Keratinocyte (primary cell): ENCODE measurements at regions not wholly inside any gene's neighbourhood (a gene's known extent, or its start where the extent isn't known, plus 50 kb on each side); places are given as distances from the start of the nearest gene placed in this dataset.

Experiments
- DNase-seq: peaks from one replicate; pipeline ENCODE4 v3.0.0-alpha.2; 2011; ENCODE audit warnings: low read depth, missing footprints, low spot score
- FAIRE-seq: peaks from 2 replicates; lab custom pipeline; 2011; peaks lifted over from hg19 to GRCh38; lab: Jason Lieb, UNC
- H2AFZ ChIP-seq: 2 replicates; pipeline ENCODE4 v1.6.0; 2012; ENCODE audit warnings: low read length, control low read depth, inconsistent platforms; ENCODE audit not compliant: control insufficient read depth
- H3K27ac ChIP-seq: 2 replicates; pipeline ENCODE4 v1.5.1; 2011; ENCODE audit warnings: low read length; ENCODE audit not compliant: control insufficient read depth, insufficient read depth
- H3K27me3 ChIP-seq: 3 replicates; pipeline ENCODE4 v1.6.0; 2011; ENCODE audit warnings: low read length; ENCODE audit not compliant: control insufficient read depth, insufficient read depth; ENCODE audit errors: extremely low read depth
- H3K36me3 ChIP-seq, 2 experiments: 2 replicates in 1 of 2; 3 replicates in 1 of 2; pipeline ENCODE4 v1.5.1; 2011; ENCODE audit warnings: low read length in 2 of 2, mild to moderate bottlenecking in 1 of 2; ENCODE audit not compliant: control insufficient read depth in 2 of 2, insufficient read depth in 2 of 2; ENCODE audit errors: extremely low read depth in 1 of 2
- H3K4me1 ChIP-seq: 3 replicates; pipeline ENCODE4 v1.5.1; 2011; ENCODE audit warnings: low read length; ENCODE audit not compliant: control insufficient read depth, insufficient read depth; ENCODE audit errors: extremely low read depth
- H3K4me2 ChIP-seq: 3 replicates; pipeline ENCODE4 v1.6.0; 2011; ENCODE audit warnings: low read depth, low read length; ENCODE audit not compliant: control insufficient read depth, insufficient read depth; ENCODE audit errors: extremely low read depth
- H3K4me3 ChIP-seq, 3 experiments: fragments of 200-600 bp in 1 of 3; sonication (generic) in 1 of 3; 2 replicates in 2 of 3; 3 replicates in 1 of 3; pipeline ENCODE4 v1.5.1; 2011 to 2016; ENCODE audit warnings: low read length in 3 of 3, mild to moderate bottlenecking in 3 of 3, control low read depth in 2 of 3, inconsistent platforms in 1 of 3, low read depth in 1 of 3, mixed read lengths in 1 of 3, mixed run types in 1 of 3, moderate library complexity in 1 of 3; ENCODE audit not compliant: control insufficient read depth in 2 of 3, insufficient read depth in 2 of 3; ENCODE audit errors: extremely low read depth in 1 of 3
- H3K79me2 ChIP-seq: 2 replicates; pipeline ENCODE4 v1.6.0; 2012; ENCODE audit warnings: low read length; ENCODE audit not compliant: control insufficient read depth, insufficient read depth
- H3K9ac ChIP-seq: 3 replicates; pipeline ENCODE4 v1.6.0; 2011; ENCODE audit warnings: low read length; ENCODE audit not compliant: control insufficient read depth, insufficient read depth; ENCODE audit errors: extremely low read depth
- H3K9me1 ChIP-seq: 3 replicates; pipeline ENCODE4 v1.6.0; 2011; ENCODE audit warnings: low read length; ENCODE audit not compliant: control insufficient read depth, insufficient read depth; ENCODE audit errors: extremely low read depth
- H3K9me3 ChIP-seq: 2 replicates; pipeline ENCODE4 v1.5.1; 2012; ENCODE audit warnings: low read depth, low read length; ENCODE audit not compliant: control insufficient read depth
- H4K20me1 ChIP-seq: 3 replicates; pipeline ENCODE4 v1.6.0; 2011; ENCODE audit warnings: low read length; ENCODE audit not compliant: control insufficient read depth, insufficient read depth; ENCODE audit errors: extremely low read depth
- EZH2 ChIP-seq: IDR thresholded peaks from one replicate; pipeline ENCODE4 v1.6.1; 2012; ENCODE audit warnings: inconsistent platforms, mild to moderate bottlenecking, low read length, moderate library complexity
- dilution Hi-C: fragments of 300-500 bp; cut with MboI; formaldehyde crosslinking; loops from one replicate; pipeline ENCODE4 v1.7.0; 2020; ENCODE audit warnings: low sequenced_read_pairs; ENCODE audit not compliant: extremely low pct_ligation_motif_present
- TF ChIP-seq, protein P1 (sequence below), 3 experiments: IDR thresholded peaks in 1 of 3; conservative IDR thresholded peaks in 1 of 3; optimal IDR thresholded peaks in 1 of 3; 2 replicates in 2 of 3; 3 replicates in 1 of 3; pipeline versions ENCODE3 to v1.5.1; 2011; ENCODE audit warnings: low read length in 3 of 3, mild to moderate bottlenecking in 3 of 3, moderate library complexity in 2 of 3, control low read depth in 1 of 3, inconsistent platforms in 1 of 3; ENCODE audit not compliant: insufficient read depth in 2 of 3; ENCODE audit errors: extremely low read depth in 1 of 3

DNA sequence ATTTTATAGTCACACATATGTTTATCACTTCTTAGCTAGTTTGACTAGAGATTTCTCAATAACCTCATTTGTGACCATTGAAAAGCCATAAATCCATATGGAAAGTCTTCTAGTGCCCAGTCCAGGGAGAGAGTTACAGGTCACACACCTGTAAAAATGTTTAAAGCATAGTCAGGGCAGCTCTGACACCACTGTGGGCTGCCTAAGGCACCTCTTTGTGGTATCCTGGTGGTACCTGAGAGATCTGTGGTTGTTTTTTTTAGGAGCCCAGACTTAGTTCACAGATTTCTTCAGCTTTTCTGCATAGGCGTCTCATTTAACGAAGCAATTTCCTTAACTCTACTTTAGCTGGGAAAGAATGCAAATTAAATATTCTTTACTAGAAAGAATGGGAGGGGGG is 186.6 kb downstream of the CENPW start:
- no peak overlapping the region for H3K4me3 ChIP-seq
- H3K4me1 ChIP-seq = no peaks in the 10 kb centered on the region
- no peak overlapping the region for H2AFZ ChIP-seq
- no peaks in the 10 kb centered on the region for H3K79me2 ChIP-seq
- no peak overlapping the region for H3K4me2 ChIP-seq
- TF ChIP-seq, protein P1, sequence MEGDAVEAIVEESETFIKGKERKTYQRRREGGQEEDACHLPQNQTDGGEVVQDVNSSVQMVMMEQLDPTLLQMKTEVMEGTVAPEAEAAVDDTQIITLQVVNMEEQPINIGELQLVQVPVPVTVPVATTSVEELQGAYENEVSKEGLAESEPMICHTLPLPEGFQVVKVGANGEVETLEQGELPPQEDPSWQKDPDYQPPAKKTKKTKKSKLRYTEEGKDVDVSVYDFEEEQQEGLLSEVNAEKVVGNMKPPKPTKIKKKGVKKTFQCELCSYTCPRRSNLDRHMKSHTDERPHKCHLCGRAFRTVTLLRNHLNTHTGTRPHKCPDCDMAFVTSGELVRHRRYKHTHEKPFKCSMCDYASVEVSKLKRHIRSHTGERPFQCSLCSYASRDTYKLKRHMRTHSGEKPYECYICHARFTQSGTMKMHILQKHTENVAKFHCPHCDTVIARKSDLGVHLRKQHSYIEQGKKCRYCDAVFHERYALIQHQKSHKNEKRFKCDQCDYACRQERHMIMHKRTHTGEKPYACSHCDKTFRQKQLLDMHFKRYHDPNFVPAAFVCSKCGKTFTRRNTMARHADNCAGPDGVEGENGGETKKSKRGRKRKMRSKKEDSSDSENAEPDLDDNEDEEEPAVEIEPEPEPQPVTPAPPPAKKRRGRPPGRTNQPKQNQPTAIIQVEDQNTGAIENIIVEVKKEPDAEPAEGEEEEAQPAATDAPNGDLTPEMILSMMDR (optimal IDR thresholded peaks at IDR 0.05 in 1 of 3, IDR thresholded peaks at IDR 0.05 in 1 of 3, conservative IDR thresholded peaks at IDR 0.05 in 1 of 3; ENCODE audit: extremely low read depth in 1 of 3, insufficient read depth in 2 of 3, low read length in 3 of 3) = no peak
- TF ChIP-seq EZH2 = no peak
- H3K9me3 ChIP-seq = no peaks in the 10 kb centered on the region
- H4K20me1 ChIP-seq = no peaks in the 10 kb centered on the region
- no peaks in the 10 kb centered on the region for H3K27me3 ChIP-seq
- no peaks in the 10 kb centered on the region for H3K9me1 ChIP-seq
- H3K36me3 ChIP-seq = no peaks in the 10 kb centered on the region
- no peak overlapping the region for H3K27ac ChIP-seq
- DNase-seq (no peak), FAIRE-seq (no peak)
- H3K9ac ChIP-seq = no peak overlapping the region
- dilution Hi-C loops = no loop called here

- Histone ChIP-seq H3K36me3 (no peaks in the 10 kb centered on the region), H3K9me1 (no peaks in the 10 kb centered on the region), H3K9me3 (no peaks in the 10 kb centered on the region), H3K9ac (no peak overlapping the region), H2AFZ (no peak overlapping the region), H3K27me3 (no peaks in the 10 kb centered on the region), H3K4me1 (peaks cover 2% of the 10 kb centered on the region), H4K20me1 (no peaks in the 10 kb centered on the region), H3K27ac (no peak overlapping the region), H3K79me2 (no peaks in the 10 kb centered on the region), H3K4me3 (no peak overlapping the region), H3K4me2 (no peak overlapping the region)
- FAIRE-seq (no peak), DNase-seq (no peak)
- TF ChIP-seq EZH2 = no peak
- TF ChIP-seq, protein P1 (optimal IDR thresholded peaks at IDR 0.05 in 1 of 3, IDR thresholded peaks at IDR 0.05 in 1 of 3, conservative IDR thresholded peaks at IDR 0.05 in 1 of 3; ENCODE audit: extremely low read depth in 1 of 3, insufficient read depth in 2 of 3, low read length in 3 of 3) = no peak
- dilution Hi-C loops = no loop called here
These were observed 187.2 kb downstream of the CENPW start for GRCh38 chr6:126526996-126527606.
